GM12878 (cell line): ENCODE measurements at regions not wholly inside any gene's neighbourhood (a gene's known extent, or its start where the extent isn't known, plus 50 kb on each side); places are given as distances from the start of the nearest gene placed in this dataset.

Experiments
- ATAC-seq: fragments of 200-7000 bp; cut with Tn5 transposase; 3 replicates; pipeline ENCODE4 v1.9.1; 2020; ENCODE audit warnings: mild to moderate bottlenecking, moderate library complexity
- BruUV-seq: library from RNA; stranded (reverse); fragments of 400-500 nt; replicated peaks from 2 replicates; lab custom pipeline; 2021; lab: Mats Ljungman, UMichigan
- CTCF ChIA-PET: fragments of 300-600 bp; sonication (Branson Sonifier 250); formaldehyde crosslinking; extraction: SDS; loops from one replicate; lab custom pipeline; 2021; ENCODE audit warnings: inconsistent platforms; lab: Yijun Ruan, JAX
- POLR2A ChIA-PET: fragments of 350-600 bp; formaldehyde crosslinking; extraction: SDS; loops from one replicate; lab custom pipeline; 2021; ENCODE audit warnings: inconsistent platforms; lab: Charles Lee
- RAD21 ChIA-PET: fragments of 300-600 bp; sonication (Branson Sonifier 250); formaldehyde crosslinking; loops from one replicate; lab custom pipeline; 2023; ENCODE audit warnings: antibody characterized with exemption; ENCODE audit not compliant: unreplicated experiment; lab: Charles Lee
- SMC1A ChIA-PET: fragments of 300-600 bp; sonication (Branson Sonifier 250); formaldehyde crosslinking; loops from one replicate; lab custom pipeline; 2023; ENCODE audit not compliant: unreplicated experiment, uncharacterized antibody; lab: Charles Lee
- DNase-seq: peaks from one replicate; pipeline ENCODE4 v3.0.0-alpha.2; 2011; ENCODE audit warnings: low read depth, low spot score
- FAIRE-seq: peaks from 3 replicates; lab custom pipeline; 2011; peaks lifted over from hg19 to GRCh38; lab: Jason Lieb, UNC
- H2AFZ ChIP-seq: 2 replicates; pipeline ENCODE4 v1.6.0; 2011; ENCODE audit warnings: low read depth, low read length, control low read depth; ENCODE audit not compliant: control insufficient read depth
- H3K27ac ChIP-seq: 2 replicates; pipeline ENCODE4 v1.5.1; 2011; ENCODE audit warnings: control low read depth; ENCODE audit not compliant: control insufficient read depth, insufficient read depth
- H3K27me3 ChIP-seq, 2 experiments: replicated peaks in 1 of 2; 2 replicates each; pipeline versions ENCODE4 v1.6.0 to v1.6.1; 2011; ENCODE audit warnings: low read length in 1 of 2; ENCODE audit not compliant: control insufficient read depth in 2 of 2, insufficient read depth in 2 of 2
- H3K36me3 ChIP-seq, 2 experiments: 2 replicates each; pipeline ENCODE4 v1.5.1; 2011; ENCODE audit warnings: low read length in 1 of 2; ENCODE audit not compliant: control insufficient read depth in 2 of 2, insufficient read depth in 2 of 2
- H3K4me1 ChIP-seq: 2 replicates; pipeline ENCODE4 v1.6.1; 2011; ENCODE audit warnings: mild to moderate bottlenecking, low read length, moderate library complexity, mixed read lengths; ENCODE audit not compliant: control insufficient read depth, insufficient read depth
- H3K4me2 ChIP-seq: 2 replicates; pipeline ENCODE4 v1.6.0; 2011; ENCODE audit warnings: control low read depth; ENCODE audit not compliant: control insufficient read depth, insufficient read depth
- H3K4me3 ChIP-seq: fragments of 200-600 bp; sonication (generic); 2 replicates; pipeline ENCODE4 v1.5.1; 2016
- H3K79me2 ChIP-seq: 2 replicates; pipeline ENCODE4 v1.6.0; 2011; ENCODE audit warnings: low read length; ENCODE audit not compliant: control insufficient read depth, insufficient read depth
- H3K9ac ChIP-seq: 2 replicates; pipeline ENCODE4 v1.8.0; 2011; ENCODE audit warnings: low read length, control low read depth, mixed read lengths; ENCODE audit not compliant: control insufficient read depth, insufficient read depth
- H3K9me3 ChIP-seq: replicated peaks from 3 replicates; pipeline ENCODE4 v1.5.1; 2011; ENCODE audit warnings: mild to moderate bottlenecking, low read length; ENCODE audit not compliant: control insufficient read depth, insufficient read depth
- H4K20me1 ChIP-seq: 2 replicates; pipeline ENCODE4 v1.6.0; 2011; ENCODE audit not compliant: control insufficient read depth, insufficient read depth
- BRCA1 ChIP-seq: IDR thresholded peaks from 2 replicates; pipeline ENCODE4 v1.6.1; 2011; ENCODE audit warnings: low read depth, low read length, improper control_type of control experiment
- DPF2 ChIP-seq: fragments of 450-650 bp; IDR thresholded peaks from 2 replicates; pipeline ENCODE4 v1.6.1; 2017; ENCODE audit warnings: mild to moderate bottlenecking
- FOXK2 ChIP-seq: fragments of 450-650 bp; IDR thresholded peaks from 2 replicates; pipeline ENCODE4 v1.6.1; 2017; ENCODE audit warnings: mild to moderate bottlenecking, moderate library complexity
- HDAC6 ChIP-seq: fragments of 200-600 bp; sonication (generic); IDR thresholded peaks from one replicate; pipeline ENCODE4 v1.8.0; 2017; ENCODE audit warnings: antibody characterized with exemption; ENCODE audit not compliant: unreplicated experiment
- JUND ChIP-seq: IDR thresholded peaks from 2 replicates; pipeline ENCODE4 v1.6.1; 2012; ENCODE audit warnings: low read depth, mild to moderate bottlenecking, low read length, improper control_type of control experiment, moderate library complexity
- KLF5 ChIP-seq: fragments of 450-650 bp; IDR thresholded peaks from 2 replicates; pipeline ENCODE4 v1.6.1; 2014; ENCODE audit warnings: mild to moderate bottlenecking; ENCODE audit not compliant: partially characterized antibody
- NR2C1 ChIP-seq: fragments of 450-650 bp; IDR thresholded peaks from 2 replicates; pipeline ENCODE4 v1.6.1; 2017; ENCODE audit warnings: antibody characterized with exemption, mild to moderate bottlenecking, moderate library complexity
- POLR2AphosphoS5 ChIP-seq: IDR thresholded peaks from 2 replicates; pipeline ENCODE4 v1.6.1; 2011; ENCODE audit warnings: mild to moderate bottlenecking, low read length, inconsistent platforms
- RUNX3 ChIP-seq: IDR thresholded peaks from 2 replicates; pipeline ENCODE4 v1.6.1; 2012; ENCODE audit warnings: low read length, inconsistent platforms
- TARDBP ChIP-seq: IDR thresholded peaks from 2 replicates; pipeline ENCODE4 v1.6.1; 2016; ENCODE audit warnings: borderline replicate concordance
- TCF7 ChIP-seq: IDR thresholded peaks from 2 replicates; pipeline ENCODE4 v1.6.1; 2014; ENCODE audit warnings: antibody characterized with exemption, borderline replicate concordance
- ZBTB33 ChIP-seq: fragments of 450-650 bp; IDR thresholded peaks from 2 replicates; pipeline ENCODE4 v1.6.1; 2017; ENCODE audit warnings: mild to moderate bottlenecking
- ZSCAN29 ChIP-seq: fragments of 450-650 bp; IDR thresholded peaks from 2 replicates; pipeline ENCODE4 v1.6.1; 2017; ENCODE audit warnings: mild to moderate bottlenecking, moderate library complexity
- whole genome bisulfite sequencing: methylation state at CpG from one replicate; pipeline ENCODE4 v1.1.6; 2016; ENCODE audit warnings: low lambda C conversion rate; ENCODE audit not compliant: insufficient replicate concordance, insufficient coverage; ENCODE audit errors: missing lambda C conversion rate; 5-methylcytosine and 5-hydroxymethylcytosine counted together
- in situ Hi-C: fragments of 300-500 bp; cut with MboI; formaldehyde crosslinking; loops from 9 replicates; pipeline ENCODE4 v1.14.3; 2018; ENCODE audit warnings: mixed read lengths
- intact Hi-C: fragments of 100-400 bp; cut with micrococcal nuclease; formaldehyde crosslinking; loops from one replicate; pipeline ENCODE4 v1.14.2; 2022; ENCODE audit not compliant: unreplicated experiment
- TF ChIP-seq, protein P1 (sequence below): IDR thresholded peaks from 2 replicates; pipeline ENCODE4 v1.6.1; 2012; ENCODE audit warnings: low read depth, low read length, improper control_type of control experiment
- TF ChIP-seq, protein P2 (sequence below): fragments of 450-650 bp; IDR thresholded peaks from 2 replicates; pipeline ENCODE4 v1.6.1; 2016; ENCODE audit warnings: mild to moderate bottlenecking

GRCh38 chr2:236715077-236715476, 145.5 kb downstream of the ACKR3 start:
- Histone ChIP-seq H3K4me1 (no peaks in the 10 kb centered on the region), H2AFZ (no peak overlapping the region), H3K27me3 (peaks cover 0 to 2% of the 10 kb centered on the region in 2 experiments; a peak in 2 of 4 replicates), H3K27ac (no peak overlapping the region), H3K9ac (no peak overlapping the region), H3K4me2 (no peak overlapping the region), H4K20me1 (no peaks in the 10 kb centered on the region), H3K79me2 (no peaks in the 10 kb centered on the region), H3K9me3 (no peaks in the 10 kb centered on the region), H3K4me3 (no peak overlapping the region), H3K36me3 (no peaks in the 10 kb centered on the region)
- in situ Hi-C loops (no loop called here), intact Hi-C loops (no loop called here)
- no TSS peak for BruUV-seq
- ChIA-PET CTCF (no interaction called here), RAD21 (no interaction called here), POLR2A (no interaction called here), SMC1A (no interaction called here)
- 3% methylated on average over 10 of the region's 10 CpGs for WGBS
- TF ChIP-seq POLR2AphosphoS5 (no peak), ZBTB33 (no peak), JUND (no peak), HDAC6 (no peak), BRCA1 (no peak), DPF2 (no peak), RUNX3 (no peak), TCF7 (no peak), TARDBP (no peak), NR2C1 (no peak), FOXK2 (no peak), ZSCAN29 (no peak), KLF5 (no peak)
- TF ChIP-seq, protein P1, sequence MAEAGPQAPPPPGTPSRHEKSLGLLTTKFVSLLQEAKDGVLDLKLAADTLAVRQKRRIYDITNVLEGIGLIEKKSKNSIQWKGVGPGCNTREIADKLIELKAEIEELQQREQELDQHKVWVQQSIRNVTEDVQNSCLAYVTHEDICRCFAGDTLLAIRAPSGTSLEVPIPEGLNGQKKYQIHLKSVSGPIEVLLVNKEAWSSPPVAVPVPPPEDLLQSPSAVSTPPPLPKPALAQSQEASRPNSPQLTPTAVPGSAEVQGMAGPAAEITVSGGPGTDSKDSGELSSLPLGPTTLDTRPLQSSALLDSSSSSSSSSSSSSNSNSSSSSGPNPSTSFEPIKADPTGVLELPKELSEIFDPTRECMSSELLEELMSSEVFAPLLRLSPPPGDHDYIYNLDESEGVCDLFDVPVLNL = no peak
- TF ChIP-seq, protein P2, sequence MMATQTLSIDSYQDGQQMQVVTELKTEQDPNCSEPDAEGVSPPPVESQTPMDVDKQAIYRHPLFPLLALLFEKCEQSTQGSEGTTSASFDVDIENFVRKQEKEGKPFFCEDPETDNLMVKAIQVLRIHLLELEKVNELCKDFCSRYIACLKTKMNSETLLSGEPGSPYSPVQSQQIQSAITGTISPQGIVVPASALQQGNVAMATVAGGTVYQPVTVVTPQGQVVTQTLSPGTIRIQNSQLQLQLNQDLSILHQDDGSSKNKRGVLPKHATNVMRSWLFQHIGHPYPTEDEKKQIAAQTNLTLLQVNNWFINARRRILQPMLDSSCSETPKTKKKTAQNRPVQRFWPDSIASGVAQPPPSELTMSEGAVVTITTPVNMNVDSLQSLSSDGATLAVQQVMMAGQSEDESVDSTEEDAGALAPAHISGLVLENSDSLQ = no peak
- no peak for FAIRE-seq
- DNase-seq = no peak
- ATAC-seq = no peak
